Mesendoderm (in vitro differentiated cells): ENCODE measurements at regions not wholly inside any gene's neighbourhood (a gene's known extent, or its start where the extent isn't known, plus 50 kb on each side); places are given as distances from the start of the nearest gene placed in this dataset.
"Not testable (repeated sequence)": the region's sequence is repeated elsewhere in the genome, so short reads cannot be mapped to it uniquely, and the experiment has no call there.

Experiments
- DNase-seq: peaks from one replicate; pipeline ENCODE4 v3.0.0; 2013
- H2AK5ac ChIP-seq: 2 replicates; pipeline ENCODE4 v1.6.1; 2013; ENCODE audit warnings: low read length, inconsistent platforms
- H2BK120ac ChIP-seq: 2 replicates; pipeline ENCODE4 v1.6.1; 2013; ENCODE audit warnings: low read depth, mild to moderate bottlenecking, low read length, moderate library complexity, mixed read lengths
- H2BK15ac ChIP-seq: replicated peaks from 2 replicates; pipeline ENCODE4 v1.6.1; 2013; ENCODE audit warnings: low read depth, mild to moderate bottlenecking, moderate library complexity
- H2BK5ac ChIP-seq: 2 replicates; pipeline ENCODE4 v1.6.1; 2013; ENCODE audit warnings: low read length, inconsistent platforms
- H3K18ac ChIP-seq: 2 replicates; pipeline ENCODE4 v1.6.1; 2013; ENCODE audit warnings: mild to moderate bottlenecking, low read length, mixed read lengths
- H3K23ac ChIP-seq: one replicate; pipeline ENCODE4 v1.6.1; 2013; ENCODE audit warnings: low read length
- H3K27ac ChIP-seq: 2 replicates; pipeline ENCODE4 v1.5.1; 2013; ENCODE audit warnings: low read depth, mild to moderate bottlenecking, inconsistent platforms, low read length, moderate library complexity
- H3K27me3 ChIP-seq: 2 replicates; pipeline ENCODE4 v1.6.1; 2013; ENCODE audit warnings: low read length, control low read depth, mild to moderate bottlenecking, inconsistent platforms; ENCODE audit not compliant: insufficient read depth, poor library complexity
- H3K36me3 ChIP-seq: 2 replicates; pipeline ENCODE4 v1.6.1; 2013; ENCODE audit warnings: low read length, inconsistent platforms; ENCODE audit not compliant: control insufficient read depth, insufficient read depth
- H3K4ac ChIP-seq: one replicate; pipeline ENCODE4 v1.6.1; 2013; ENCODE audit warnings: low read depth, mild to moderate bottlenecking, low read length, moderate library complexity
- H3K4me1 ChIP-seq: 2 replicates; pipeline ENCODE4 v1.6.1; 2013; ENCODE audit warnings: low read depth, low read length, inconsistent platforms; ENCODE audit not compliant: control insufficient read depth
- H3K4me2 ChIP-seq: 2 replicates; pipeline ENCODE4 v1.6.1; 2013; ENCODE audit warnings: low read length
- H3K4me3 ChIP-seq: 2 replicates; pipeline ENCODE4 v1.5.1; 2013; ENCODE audit warnings: mild to moderate bottlenecking, low read length
- H3K56ac ChIP-seq: one replicate; pipeline ENCODE4 v1.6.1; 2013; ENCODE audit warnings: low read length
- H3K79me1 ChIP-seq: 2 replicates; pipeline ENCODE4 v1.6.1; 2013; ENCODE audit warnings: low read length, inconsistent platforms
- H3K79me2 ChIP-seq: 2 replicates; pipeline ENCODE4 v1.6.1; 2013; ENCODE audit warnings: mild to moderate bottlenecking, low read length; ENCODE audit not compliant: control insufficient read depth, insufficient read depth
- H3K9ac ChIP-seq: 2 replicates; pipeline ENCODE4 v1.6.1; 2013; ENCODE audit warnings: low read length, inconsistent platforms
- H4K5ac ChIP-seq: one replicate; pipeline ENCODE4 v1.6.1; 2013; ENCODE audit warnings: low read length
- H4K8ac ChIP-seq: one replicate; pipeline ENCODE4 v1.6.1; 2013; ENCODE audit warnings: low read depth, mild to moderate bottlenecking, control low read depth, low read length, moderate library complexity
- WGBS: extraction: QIAGEN DNeasy Blood & Tissue Kit; methylation state at CpG from one replicate; pipeline ENCODE4 v1.1.7; 2013; ENCODE audit warnings: low lambda C conversion rate, missing lambda C conversion rate; ENCODE audit not compliant: insufficient coverage; ENCODE audit errors: extremely low coverage; 5-methylcytosine and 5-hydroxymethylcytosine counted together

DNA sequence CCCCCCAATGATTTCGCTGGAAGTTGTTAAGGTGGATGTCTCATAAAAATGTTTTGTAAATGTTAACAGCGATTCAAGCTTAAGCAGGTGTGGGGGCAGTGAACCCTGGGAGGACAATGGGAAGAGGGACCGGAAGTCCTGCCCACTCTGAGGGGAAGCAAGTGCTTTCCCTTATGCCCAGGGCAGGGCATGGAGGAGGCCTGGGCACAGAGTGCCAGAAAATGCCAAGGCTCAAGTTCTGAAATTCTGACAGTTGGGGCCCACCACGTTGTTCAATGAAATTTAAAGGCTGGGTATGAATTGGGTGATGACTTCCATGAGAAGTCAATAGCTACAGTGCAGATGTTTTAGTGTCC is 132.7 kb upstream of the SALL4 start:
- no peaks in the 10 kb centered on the region for H3K79me1 ChIP-seq
- H2AK5ac ChIP-seq: no peak overlapping the region
- no peak overlapping the region for H4K5ac ChIP-seq
- no peak overlapping the region for H3K4ac ChIP-seq
- peaks cover 4% of the 10 kb centered on the region for H3K4me1 ChIP-seq
- H2BK5ac ChIP-seq: no peak overlapping the region
- no peak overlapping the region for H3K9ac ChIP-seq
- WGBS: no CpG with 5 or more reads among the region's 4 CpGs
- no peak overlapping the region for H3K56ac ChIP-seq
- H2BK15ac ChIP-seq: no peak overlapping the region
- no peak overlapping the region for H3K27ac ChIP-seq
- no peak overlapping the region for H3K4me3 ChIP-seq
- H3K27me3 ChIP-seq: no peaks in the 10 kb centered on the region
- H3K23ac ChIP-seq: no peak overlapping the region
- no peak overlapping the region for H4K8ac ChIP-seq
- DNase-seq: no peak
- no peaks in the 10 kb centered on the region for H3K79me2 ChIP-seq
- H3K4me2 ChIP-seq: no peak overlapping the region
- no peaks in the 10 kb centered on the region for H3K36me3 ChIP-seq
- H3K18ac ChIP-seq: no peak overlapping the region
- H2BK120ac ChIP-seq: no peak overlapping the region

- no peak overlapping the region for H4K5ac ChIP-seq
- no peak overlapping the region for H3K27ac ChIP-seq
- no peak overlapping the region for H3K23ac ChIP-seq
- H3K4me1 ChIP-seq: peaks cover 4% of the 10 kb centered on the region
- H4K8ac ChIP-seq: no peak overlapping the region
- H3K79me1 ChIP-seq: no peaks in the 10 kb centered on the region
- H2BK120ac ChIP-seq: no peak overlapping the region
- no peak overlapping the region for H3K9ac ChIP-seq
- no peak overlapping the region for H2BK15ac ChIP-seq
- no peak overlapping the region for H2AK5ac ChIP-seq
- peak; percentile 49 for DNase-seq
- H3K79me2 ChIP-seq: no peaks in the 10 kb centered on the region
- H2BK5ac ChIP-seq: no peak overlapping the region
- H3K4ac ChIP-seq: no peak overlapping the region
- no peaks in the 10 kb centered on the region for H3K36me3 ChIP-seq
- H3K27me3 ChIP-seq: no peaks in the 10 kb centered on the region
- no CpG with 5 or more reads among the region's 11 CpGs for WGBS
- H3K4me3 ChIP-seq: no peak overlapping the region
- no peak overlapping the region for H3K4me2 ChIP-seq
- H3K18ac ChIP-seq: no peak overlapping the region
- H3K56ac ChIP-seq: no peak overlapping the region
These were observed 132.1 kb upstream of the SALL4 start for GRCh38 chr20:51934301-51935002.

- Histone ChIP-seq H2BK5ac (no peak overlapping the region), H3K18ac (peak overlapping the region; percentile 4), H3K4me1 (peaks cover 4% of the 10 kb centered on the region), H3K4me3 (no peak overlapping the region), H3K36me3 (no peaks in the 10 kb centered on the region), H3K4me2 (no peak overlapping the region), H3K79me2 (no peaks in the 10 kb centered on the region), H2AK5ac (no peak overlapping the region), H2BK15ac (no peak overlapping the region), H3K23ac (no peak overlapping the region), H2BK120ac (no peak overlapping the region), H3K9ac (no peak overlapping the region), H3K56ac (peak overlapping the region; percentile 69), H3K27me3 (no peaks in the 10 kb centered on the region), H3K79me1 (no peaks in the 10 kb centered on the region), H3K4ac (no peak overlapping the region), H3K27ac (no peak overlapping the region), H4K8ac (no peak overlapping the region), H4K5ac (no peak overlapping the region)
- no CpG with 5 or more reads among the region's 7 CpGs for WGBS
- peak; percentile 71 for DNase-seq
These were observed 129.1 kb upstream of the SALL4 start for GRCh38 chr20:51931371-51931781.

GRCh38 chr20:51930775-51931174 is 128.5 kb upstream of the SALL4 start:
- Histone ChIP-seq H3K9ac (no peak overlapping the region), H3K23ac (no peak overlapping the region), H3K4ac (no peak overlapping the region), H4K5ac (no peak overlapping the region), H3K79me2 (no peaks in the 10 kb centered on the region), H2BK15ac (no peak overlapping the region), H3K27ac (no peak overlapping the region), H3K4me2 (no peak overlapping the region), H2AK5ac (no peak overlapping the region), H3K27me3 (no peaks in the 10 kb centered on the region), H3K36me3 (no peaks in the 10 kb centered on the region), H3K79me1 (no peaks in the 10 kb centered on the region), H3K18ac (peak overlapping the region; percentile 91), H3K4me3 (no peak overlapping the region), H2BK120ac (no peak overlapping the region), H4K8ac (no peak overlapping the region), H2BK5ac (no peak overlapping the region), H3K56ac (no peak overlapping the region), H3K4me1 (peaks cover 4% of the 10 kb centered on the region)
- no CpG with 5 or more reads among the region's 3 CpGs for WGBS
- peak; percentile 51 for DNase-seq

DNA sequence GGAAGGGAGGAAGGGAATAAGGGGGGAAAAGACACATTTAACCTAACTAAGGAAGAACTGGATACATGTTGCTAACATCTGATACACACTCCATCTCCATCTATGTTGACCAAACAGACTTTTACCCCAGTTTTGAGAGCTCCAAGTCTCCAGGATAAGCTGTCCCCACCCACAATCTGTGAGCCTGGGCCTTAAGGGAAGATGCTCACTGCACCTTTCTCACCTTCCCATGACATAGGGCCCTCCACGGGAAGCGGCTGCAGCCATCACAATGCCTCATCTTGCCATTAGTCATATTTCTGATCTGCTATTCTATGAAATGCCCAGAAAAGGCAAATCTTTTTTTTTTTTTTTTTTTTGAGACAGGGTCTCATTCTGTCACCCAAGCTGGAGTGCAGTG is 126.6 kb upstream of the SALL4 start:
- Histone ChIP-seq H3K56ac (peak overlapping the region; percentile 42), H3K79me1 (no peaks in the 10 kb centered on the region), H2BK5ac (no peak overlapping the region), H2BK120ac (no peak overlapping the region), H3K27me3 (no peaks in the 10 kb centered on the region), H3K9ac (no peak overlapping the region), H3K23ac (no peak overlapping the region), H3K4me1 (no peaks in the 10 kb centered on the region), H4K8ac (no peak overlapping the region), H3K4me2 (no peak overlapping the region), H3K79me2 (no peaks in the 10 kb centered on the region), H3K4me3 (no peak overlapping the region), H3K36me3 (no peaks in the 10 kb centered on the region), H3K18ac (no peak overlapping the region), H2BK15ac (no peak overlapping the region), H3K4ac (no peak overlapping the region), H3K27ac (no peak overlapping the region), H2AK5ac (no peak overlapping the region), H4K5ac (no peak overlapping the region)
- WGBS: no CpG with 5 or more reads among the region's 2 CpGs
- DNase-seq: no peak

DNA sequence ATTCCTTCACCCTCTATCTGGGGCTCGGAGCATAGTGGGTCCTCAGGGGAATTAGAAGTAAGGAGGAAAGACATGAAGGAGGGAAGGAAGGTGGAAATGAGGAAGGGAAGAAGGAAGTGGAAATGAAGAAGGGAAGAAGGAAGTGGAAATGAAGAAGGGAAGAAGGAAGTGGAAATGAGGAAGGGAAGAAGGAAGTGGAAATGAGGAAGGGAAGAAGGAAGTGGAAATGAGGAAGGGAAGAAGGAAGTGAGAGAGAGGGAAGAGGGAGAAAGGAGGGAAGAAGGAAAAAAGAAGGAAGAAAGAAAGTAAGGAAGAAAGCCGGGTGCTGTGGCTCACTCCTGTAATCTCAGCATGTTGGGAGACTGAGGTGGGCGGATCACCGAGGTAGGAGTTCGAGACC is 125.6 kb upstream of the SALL4 start:
- not testable (repeated sequence) for H3K9ac ChIP-seq, H2BK15ac ChIP-seq, H3K23ac ChIP-seq, H4K8ac ChIP-seq, H3K36me3 ChIP-seq, H2AK5ac ChIP-seq, H2BK5ac ChIP-seq, H3K4ac ChIP-seq, H2BK120ac ChIP-seq, H3K4me1 ChIP-seq, H3K56ac ChIP-seq, H3K18ac ChIP-seq, DNase-seq, H3K27me3 ChIP-seq, H3K4me3 ChIP-seq, H4K5ac ChIP-seq, H3K27ac ChIP-seq, H3K79me1 ChIP-seq, H3K79me2 ChIP-seq, H3K4me2 ChIP-seq
- whole genome bisulfite sequencing: no CpG with 5 or more reads among the region's 5 CpGs
